ENCODE measurements at regions not wholly inside any gene's neighbourhood (a gene's known extent, or its start where the extent isn't known, plus 50 kb on each side); places are given as distances from the start of the nearest gene placed in this dataset.
A peak's percentile ranks its signal among the peaks of the same experiment; 100 is the strongest.
"Not testable (repeated sequence)": the region's sequence is repeated elsewhere in the genome, so short reads cannot be mapped to it uniquely, and the experiment has no call there.

DNA sequence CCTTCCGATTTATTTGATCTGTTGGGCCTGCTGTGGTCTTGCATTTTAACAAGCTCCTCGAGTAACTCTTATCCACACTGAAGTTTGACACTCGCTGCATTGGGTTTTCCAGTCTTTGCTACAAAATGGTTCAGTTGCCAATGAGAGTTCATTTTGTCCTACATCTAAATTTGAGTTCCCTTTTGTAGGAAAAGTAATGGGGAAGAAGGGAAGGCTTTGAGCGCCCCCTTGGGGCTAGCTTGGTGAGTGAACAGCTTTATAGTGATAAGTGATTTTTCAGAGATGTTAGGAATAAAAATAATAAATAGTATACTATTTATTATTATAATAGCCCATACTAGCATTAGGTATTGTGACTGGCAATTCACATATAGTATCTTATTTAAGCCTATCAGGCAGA lies 89.9 kb upstream of the GNAQ start:
- DNase-seq: peak; percentile 11 to 66

DNA sequence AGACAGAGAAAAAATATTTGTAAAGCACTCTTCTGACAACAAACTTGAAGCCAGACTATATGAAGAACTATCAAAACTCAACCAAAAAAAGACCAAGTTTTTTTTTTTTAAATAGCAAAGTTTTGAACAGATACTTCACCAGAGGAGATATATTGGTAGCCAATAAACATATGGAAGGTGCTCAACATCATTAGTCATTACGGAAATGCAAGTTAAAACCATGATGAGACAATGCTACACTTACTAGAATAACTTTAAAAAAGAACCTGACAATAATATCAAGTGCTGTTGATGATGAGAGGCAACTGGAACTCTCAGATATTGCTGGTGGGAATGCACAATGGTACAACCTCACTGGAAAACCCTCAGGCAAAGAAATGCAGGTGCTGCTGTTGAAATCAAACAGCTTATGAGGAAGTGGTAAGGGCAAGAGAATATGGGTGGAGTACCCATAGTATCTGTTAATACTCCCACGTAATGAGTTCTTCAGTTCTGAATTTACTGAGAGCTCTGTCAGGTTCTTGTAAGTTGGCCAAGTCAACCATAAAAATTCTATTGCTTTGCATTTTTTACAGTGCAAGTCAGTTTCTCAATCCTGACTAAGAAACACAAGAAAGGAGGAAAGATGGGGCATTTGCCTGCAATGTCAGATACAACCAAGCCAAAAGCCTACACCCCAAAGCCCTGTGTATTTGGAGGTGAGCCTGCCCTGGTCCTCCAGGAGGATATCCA lies 87.3 kb upstream of the GNAQ start:
- peak in 1 of 2 experiments; percentile 1 for DNase-seq

GRCh38 chr9:78115073-78115472 lies 83.5 kb upstream of the GNAQ start:
- DNase-seq: peak in 1 of 2 experiments; percentile 49

DNA sequence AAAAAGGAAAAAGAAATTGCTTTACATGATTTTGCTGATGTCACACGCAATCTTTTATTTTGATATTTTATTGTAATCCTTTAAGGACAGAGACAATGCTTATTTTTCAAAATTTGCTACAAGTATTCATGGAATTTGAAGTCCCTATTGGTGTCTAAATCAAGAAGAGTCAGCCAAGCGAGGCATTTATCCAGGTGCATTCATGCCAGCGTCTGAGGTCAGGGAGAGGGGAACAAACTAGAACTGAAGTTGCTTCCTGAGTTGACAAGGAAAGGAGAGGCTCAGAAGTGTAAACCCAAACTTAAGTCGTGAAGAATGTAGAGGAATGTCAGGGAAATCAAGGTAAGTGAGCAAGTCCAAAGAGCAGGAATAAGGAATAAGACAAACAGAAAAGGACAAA lies 83.0 kb upstream of the GNAQ start:
- no peak for DNase-seq

- DNase-seq: no peak
These were observed 80.8 kb upstream of the GNAQ start for GRCh38 chr9:78112406-78112805.

DNA sequence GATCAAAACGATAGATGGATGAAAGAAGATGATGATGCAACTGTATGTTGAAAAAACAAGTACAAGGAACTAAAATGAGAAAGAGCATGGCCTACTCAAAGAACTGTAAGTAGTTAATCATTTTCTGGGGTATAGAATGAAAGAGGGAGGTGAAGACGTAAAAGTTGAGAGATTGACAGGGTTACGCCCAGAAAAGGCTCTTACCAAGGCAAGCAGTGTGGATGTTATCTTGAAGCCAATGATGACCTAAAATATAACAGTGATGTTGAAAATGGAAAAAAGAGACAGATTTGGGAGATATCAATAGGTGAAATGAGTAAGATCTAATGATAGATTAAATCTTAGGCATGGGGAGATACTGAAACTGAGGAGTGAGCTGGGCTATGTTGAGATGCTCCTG lies 80.4 kb upstream of the GNAQ start:
- no peak for DNase-seq

- no peak for DNase-seq
These were observed 77.5 kb upstream of the GNAQ start for GRCh38 chr9:78109075-78109474.

DNA sequence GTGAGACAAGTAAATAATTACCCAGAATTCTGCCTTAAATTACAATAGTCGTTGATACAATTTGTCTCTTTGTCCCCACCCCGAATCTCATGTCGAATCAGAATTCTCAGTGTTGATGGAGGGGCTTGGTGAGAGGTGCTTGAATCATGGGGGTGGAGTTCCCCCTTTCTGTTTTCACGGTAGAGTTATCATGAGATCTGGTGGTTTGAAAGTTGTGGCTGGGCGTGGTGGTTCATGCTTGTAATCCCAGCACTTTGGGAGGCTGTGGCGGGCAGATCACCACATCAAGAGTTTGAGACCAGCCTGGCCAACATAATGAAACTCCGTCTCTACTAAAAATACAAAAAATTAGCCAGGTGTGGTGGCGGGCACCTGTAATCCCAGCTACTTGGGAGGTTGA lies 75.0 kb upstream of the GNAQ start:
- not testable (repeated sequence) for DNase-seq

- no peak for DNase-seq
These were observed 72.4 kb upstream of the GNAQ start for GRCh38 chr9:78103971-78104433.

DNA sequence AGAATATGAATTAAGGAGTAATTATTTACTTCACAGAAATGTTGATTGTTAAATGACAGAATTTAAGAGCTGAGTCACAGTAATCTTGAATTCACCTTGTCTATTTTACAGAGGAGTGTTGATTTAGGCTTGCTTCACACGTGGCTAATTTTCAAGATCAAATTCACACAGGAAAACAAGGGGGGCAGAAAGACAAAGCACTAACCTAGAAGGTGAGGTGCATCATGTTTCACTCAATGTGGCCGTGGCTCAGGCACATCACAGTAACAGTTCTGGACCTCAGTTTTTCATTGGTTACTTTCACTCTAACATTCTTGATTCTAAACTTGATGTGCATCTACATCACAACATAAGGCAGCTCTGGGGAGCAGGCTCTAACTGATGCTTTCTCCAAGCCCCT lies 69.6 kb upstream of the GNAQ start:
- no peak for DNase-seq

- no peak for DNase-seq
These were observed 65.9 kb upstream of the GNAQ start for GRCh38 chr9:78097541-78097940.

- DNase-seq: no peak
These were observed 60.1 kb upstream of the GNAQ start for GRCh38 chr9:78091731-78092130.

DNA sequence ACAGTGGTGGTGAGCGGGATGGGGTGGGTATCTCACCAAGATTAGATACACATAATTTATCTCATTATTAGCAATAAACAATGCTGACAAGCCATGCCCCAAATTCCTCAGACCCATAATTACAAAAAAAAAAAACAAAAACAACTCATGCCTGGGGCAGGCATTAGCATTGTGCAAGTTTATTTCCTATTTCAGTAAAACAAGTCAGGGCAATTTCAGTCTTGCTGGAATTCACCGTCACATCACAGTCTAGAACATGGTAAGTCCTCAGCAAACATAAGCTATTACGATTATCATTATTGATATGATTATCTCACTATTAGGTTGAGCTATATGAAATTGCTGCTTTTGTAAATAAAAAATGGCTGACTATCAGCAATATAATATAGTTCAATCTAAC lies 57.5 kb upstream of the GNAQ start:
- no peak for DNase-seq

DNA sequence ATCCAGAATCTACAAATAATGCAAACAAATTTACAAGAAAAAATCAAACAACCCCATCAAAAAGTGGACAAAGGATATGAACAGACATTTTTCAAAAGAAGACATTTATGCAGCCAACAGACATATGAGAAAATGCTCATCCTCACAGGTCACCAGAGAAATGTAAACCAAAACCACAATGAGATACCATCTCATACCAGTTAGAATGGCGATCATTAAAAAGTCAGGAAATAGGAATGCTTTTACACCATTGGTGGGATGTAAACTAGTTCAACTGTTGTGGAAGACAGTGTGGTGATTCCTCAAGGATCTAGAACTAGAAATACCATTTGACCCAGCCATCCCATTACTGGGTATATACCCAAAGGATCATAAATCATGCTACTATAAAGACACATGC lies 56.6 kb upstream of the GNAQ start:
- DNase-seq: not testable (repeated sequence)
